Right lobe of liver (tissue), 4 donors: ENCODE measurements at regions not wholly inside any gene's neighbourhood (a gene's known extent, or its start where the extent isn't known, plus 50 kb on each side); places are given as distances from the start of the nearest gene placed in this dataset.

Experiments
- CTCF ChIP-seq, 4 donors: fragments of 200-600 bp in 3 of 4; fragments of 450-650 bp in 1 of 4; IDR thresholded peaks; one replicate each; pipeline versions ENCODE4 v1.5.1 to v1.8.0; 2016 to 2022; ENCODE audit warnings: antibody characterized with exemption in 4 of 4, mild to moderate bottlenecking in 2 of 4
- POLR2A ChIP-seq: fragments of 450-650 bp; IDR thresholded peaks from one replicate; pipeline ENCODE4 v1.6.1; 2017; ENCODE audit warnings: antibody characterized with exemption, mild to moderate bottlenecking
- donor health status: DM: no; HTN: no; CAD: no.
- donor health status: DM: no; HTN: no; CAD: no.
- donor health status: DM: no; HTN: yes; CAD: no.

GRCh38 chr6:50986319-50986718 lies 167.6 kb downstream of the TFAP2B start:
- TF ChIP-seq CTCF (IDR thresholded peaks at IDR 0.05) (no peak), POLR2A (no peak)
